ENCODE measurements at regions not wholly inside any gene's neighbourhood (a gene's known extent, or its start where the extent isn't known, plus 50 kb on each side); places are given as distances from the start of the nearest gene placed in this dataset.

GRCh38 chr2:34365932-34366331 is 766.8 kb upstream of the FAM98A start:
- CTCF ChIA-PET = no interaction called here
- Mint-ChIP-seq H3K4me3 (no peak overlapping the region), H3K27ac (no peak overlapping the region), H3K9me3 (no peaks in the 10 kb centered on the region), H3K36me3 (no peaks in the 10 kb centered on the region), H3K27me3 (no peaks in the 10 kb centered on the region), H3K4me1 (no peaks in the 10 kb centered on the region)
- DNase-seq = no peak

GRCh38 chr2:34365512-34365911 is 766.4 kb upstream of the FAM98A start:
- Mint-ChIP-seq H3K9me3 (peaks cover under 1% of the 10 kb centered on the region), H3K36me3 (no peaks in the 10 kb centered on the region), H3K27me3 (no peaks in the 10 kb centered on the region), H3K4me3 (no peak overlapping the region), H3K27ac (no peak overlapping the region), H3K4me1 (no peaks in the 10 kb centered on the region)
- no peak for DNase-seq
- CTCF ChIA-PET = no interaction called here

- no peak for DNase-seq
- Mint-ChIP-seq H3K9me3 (peaks cover 5% of the 10 kb centered on the region), H3K36me3 (no peaks in the 10 kb centered on the region), H3K27me3 (no peaks in the 10 kb centered on the region), H3K27ac (no peak overlapping the region), H3K4me3 (no peak overlapping the region), H3K4me1 (no peaks in the 10 kb centered on the region)
- CTCF ChIA-PET = no interaction called here
Observed at GRCh38 chr2:34353509-34354113, 754.5 kb upstream of the FAM98A start.

GRCh38 chr2:34349527-34349926 is 750.4 kb upstream of the FAM98A start:
- no peaks in the 10 kb centered on the region for H3K4me1 Mint-ChIP-seq
- CTCF ChIA-PET = no interaction called here

GRCh38 chr2:34345030-34345429 is 745.9 kb upstream of the FAM98A start:
- peaks cover 3% of the 10 kb centered on the region for H3K9me3 Mint-ChIP-seq
- no peaks in the 10 kb centered on the region for H3K27me3 Mint-ChIP-seq
- CTCF ChIA-PET = no interaction called here
- H3K4me1 Mint-ChIP-seq = no peaks in the 10 kb centered on the region
- no peak overlapping the region for H3K27ac Mint-ChIP-seq
- H3K4me3 Mint-ChIP-seq = no peak overlapping the region
- no peak for DNase-seq
- H3K36me3 Mint-ChIP-seq = no peaks in the 10 kb centered on the region

More at GRCh38 chr2:34349527-34349926, 750.4 kb upstream of the FAM98A start:
- Mint-ChIP-seq H3K9me3 (peaks cover 3% of the 10 kb centered on the region), H3K27me3 (no peaks in the 10 kb centered on the region), H3K27ac (no peak overlapping the region), H3K4me3 (no peak overlapping the region), H3K36me3 (no peaks in the 10 kb centered on the region)
- DNase-seq = no peak

GRCh38 chr2:34340307-34340706 is 741.2 kb upstream of the FAM98A start:
- Mint-ChIP-seq H3K27me3 (no peaks in the 10 kb centered on the region), H3K4me1 (no peaks in the 10 kb centered on the region), H3K9me3 (peaks cover 2% of the 10 kb centered on the region), H3K4me3 (no peak overlapping the region), H3K36me3 (no peaks in the 10 kb centered on the region), H3K27ac (no peak overlapping the region)
- CTCF ChIA-PET = no interaction called here
- no peak for DNase-seq

GRCh38 chr2:34337735-34338134 is 738.6 kb upstream of the FAM98A start:
- peaks cover 2% of the 10 kb centered on the region for H3K9me3 Mint-ChIP-seq
- no peaks in the 10 kb centered on the region for H3K27me3 Mint-ChIP-seq
- H3K36me3 Mint-ChIP-seq = no peaks in the 10 kb centered on the region
- no peak overlapping the region for H3K27ac Mint-ChIP-seq
- CTCF ChIA-PET = no interaction called here
- H3K4me3 Mint-ChIP-seq = no peak overlapping the region
- H3K4me1 Mint-ChIP-seq = no peaks in the 10 kb centered on the region
- DNase-seq = no peak

- DNase-seq = no peak
- Mint-ChIP-seq H3K27me3 (no peaks in the 10 kb centered on the region), H3K27ac (no peak overlapping the region), H3K4me3 (no peak overlapping the region), H3K9me3 (peaks cover 2% of the 10 kb centered on the region), H3K4me1 (no peaks in the 10 kb centered on the region), H3K36me3 (no peaks in the 10 kb centered on the region)
- CTCF ChIA-PET = no interaction called here
Observed at GRCh38 chr2:34332813-34333212, 733.7 kb upstream of the FAM98A start.

GRCh38 chr2:34320056-34320455 is 721.0 kb upstream of the FAM98A start:
- no peak overlapping the region for H3K27ac Mint-ChIP-seq
- DNase-seq = no peak
- H3K36me3 Mint-ChIP-seq = no peaks in the 10 kb centered on the region
- H3K4me3 Mint-ChIP-seq = no peak overlapping the region
- CTCF ChIA-PET = interaction anchor here (0.6 kb wide), 1 partner anchor 118 kb away, joined by 3 read pairs; no protein-coding TSS in a partner anchor
- no peaks in the 10 kb centered on the region for H3K27me3 Mint-ChIP-seq
- H3K9me3 Mint-ChIP-seq = peaks cover 2% of the 10 kb centered on the region
- no peaks in the 10 kb centered on the region for H3K4me1 Mint-ChIP-seq

GRCh38 chr2:34317797-34318196 is 718.7 kb upstream of the FAM98A start:
- no peaks in the 10 kb centered on the region for H3K4me1 Mint-ChIP-seq
- no peak overlapping the region for H3K27ac Mint-ChIP-seq
- H3K36me3 Mint-ChIP-seq = no peaks in the 10 kb centered on the region
- H3K27me3 Mint-ChIP-seq = no peaks in the 10 kb centered on the region
- H3K4me3 Mint-ChIP-seq = no peak overlapping the region
- peaks cover 2% of the 10 kb centered on the region for H3K9me3 Mint-ChIP-seq
- DNase-seq = no peak
- CTCF ChIA-PET = no interaction called here

GRCh38 chr2:34316788-34317187 is 717.7 kb upstream of the FAM98A start:
- DNase-seq = no peak
- peaks cover 5% of the 10 kb centered on the region for H3K9me3 Mint-ChIP-seq
- no peaks in the 10 kb centered on the region for H3K27me3 Mint-ChIP-seq
- H3K27ac Mint-ChIP-seq = no peak overlapping the region
- CTCF ChIA-PET = no interaction called here
- no peaks in the 10 kb centered on the region for H3K4me1 Mint-ChIP-seq
- H3K36me3 Mint-ChIP-seq = no peaks in the 10 kb centered on the region
- H3K4me3 Mint-ChIP-seq = no peak overlapping the region

- CTCF ChIA-PET = no interaction called here
- no peak overlapping the region for H3K27ac Mint-ChIP-seq
- H3K36me3 Mint-ChIP-seq = no peaks in the 10 kb centered on the region
- H3K4me1 Mint-ChIP-seq = no peaks in the 10 kb centered on the region
- DNase-seq = no peak
- H3K27me3 Mint-ChIP-seq = no peaks in the 10 kb centered on the region
- peaks cover 7% of the 10 kb centered on the region for H3K9me3 Mint-ChIP-seq
- no peak overlapping the region for H3K4me3 Mint-ChIP-seq
Observed at GRCh38 chr2:34311816-34312215, 712.7 kb upstream of the FAM98A start.

GRCh38 chr2:34308140-34308539 is 709.0 kb upstream of the FAM98A start:
- H3K9me3 Mint-ChIP-seq = peaks cover 7% of the 10 kb centered on the region
- no peaks in the 10 kb centered on the region for H3K27me3 Mint-ChIP-seq
- CTCF ChIA-PET = no interaction called here
- no peak overlapping the region for H3K27ac Mint-ChIP-seq
- DNase-seq = no peak
- no peaks in the 10 kb centered on the region for H3K4me1 Mint-ChIP-seq
- no peak overlapping the region for H3K4me3 Mint-ChIP-seq
- no peaks in the 10 kb centered on the region for H3K36me3 Mint-ChIP-seq

- Mint-ChIP-seq H3K9me3 (peaks cover 7% of the 10 kb centered on the region), H3K27ac (no peak overlapping the region), H3K27me3 (no peaks in the 10 kb centered on the region), H3K4me3 (no peak overlapping the region), H3K4me1 (no peaks in the 10 kb centered on the region), H3K36me3 (no peaks in the 10 kb centered on the region)
- DNase-seq = no peak
- CTCF ChIA-PET = no interaction called here
Observed at GRCh38 chr2:34307636-34308035, 708.5 kb upstream of the FAM98A start.

- CTCF ChIA-PET = no interaction called here
- no peak overlapping the region for H3K27ac Mint-ChIP-seq
- no peak overlapping the region for H3K4me3 Mint-ChIP-seq
- H3K36me3 Mint-ChIP-seq = no peaks in the 10 kb centered on the region
- no peak for DNase-seq
- peaks cover 7% of the 10 kb centered on the region for H3K9me3 Mint-ChIP-seq
- H3K4me1 Mint-ChIP-seq = no peaks in the 10 kb centered on the region
- H3K27me3 Mint-ChIP-seq = no peaks in the 10 kb centered on the region
Observed at GRCh38 chr2:34306745-34307144, 707.6 kb upstream of the FAM98A start.

GRCh38 chr2:34305587-34305986 is 706.5 kb upstream of the FAM98A start:
- Mint-ChIP-seq H3K36me3 (no peaks in the 10 kb centered on the region), H3K9me3 (peaks cover 7% of the 10 kb centered on the region), H3K4me1 (no peaks in the 10 kb centered on the region), H3K27me3 (no peaks in the 10 kb centered on the region), H3K27ac (no peak overlapping the region), H3K4me3 (no peak overlapping the region)
- CTCF ChIA-PET = no interaction called here
- no peak for DNase-seq

Measured in activated naive CD4-positive, alpha-beta T cell treated with anti-CD3 and anti-CD28 coated beads, Interleukin-2, amount 10 ng/mL, durations not matched to agents 7 days and 5 days (primary cell).